ENCODE measurements at regions not wholly inside any gene's neighbourhood (a gene's known extent, or its start where the extent isn't known, plus 50 kb on each side); places are given as distances from the start of the nearest gene placed in this dataset.

GRCh38 chr5:67495072-67495471 lies 298.5 kb upstream of the CD180 start:
- Mint-ChIP-seq H3K27me3 (no peaks in the 10 kb centered on the region), H3K36me3 (ENCODE audit: low read depth) (no peaks in the 10 kb centered on the region), H3K4me3 (no peak overlapping the region), H3K27ac (no peak overlapping the region), H3K9me3 (peaks cover 10% of the 10 kb centered on the region), H3K4me1 (ENCODE audit: low read depth) (no peaks in the 10 kb centered on the region)
- intact Hi-C loops (cut with micrococcal nuclease), result loop anchor here (10.0 kb wide), 1 partner anchor 780 kb away; no protein-coding TSS in a partner anchor

- intact Hi-C loops (cut with micrococcal nuclease), result loop anchor here (10.0 kb wide), 1 partner anchor 780 kb away; no protein-coding TSS in a partner anchor
- no peaks in the 10 kb centered on the region for H3K27me3 Mint-ChIP-seq
- no peak overlapping the region for H3K4me3 Mint-ChIP-seq
- H3K27ac Mint-ChIP-seq, result no peak overlapping the region
- no peaks in the 10 kb centered on the region for H3K36me3 Mint-ChIP-seq (ENCODE audit: low read depth)
- no peaks in the 10 kb centered on the region for H3K4me1 Mint-ChIP-seq (ENCODE audit: low read depth)
- H3K9me3 Mint-ChIP-seq, result peaks cover 3% of the 10 kb centered on the region
These were observed 297.7 kb upstream of the CD180 start for GRCh38 chr5:67494186-67494855.

GRCh38 chr5:67493676-67494075 lies 297.1 kb upstream of the CD180 start:
- H3K4me3 Mint-ChIP-seq, result no peak overlapping the region
- H3K36me3 Mint-ChIP-seq (ENCODE audit: low read depth), result no peaks in the 10 kb centered on the region
- intact Hi-C loops (cut with micrococcal nuclease), result loop anchor here (10.0 kb wide), 1 partner anchor 781 kb away; no protein-coding TSS in a partner anchor
- H3K27ac Mint-ChIP-seq, result no peak overlapping the region
- H3K4me1 Mint-ChIP-seq (ENCODE audit: low read depth), result no peaks in the 10 kb centered on the region
- no peaks in the 10 kb centered on the region for H3K27me3 Mint-ChIP-seq
- H3K9me3 Mint-ChIP-seq, result no peaks in the 10 kb centered on the region

- Mint-ChIP-seq H3K4me1 (ENCODE audit: low read depth) (no peaks in the 10 kb centered on the region), H3K36me3 (ENCODE audit: low read depth) (no peaks in the 10 kb centered on the region), H3K9me3 (peaks cover under 1% of the 10 kb centered on the region), H3K4me3 (no peak overlapping the region), H3K27ac (no peak overlapping the region), H3K27me3 (no peaks in the 10 kb centered on the region)
- intact Hi-C loops (cut with micrococcal nuclease), result loop anchor here (10.0 kb wide), 1 partner anchor 784 kb away; no protein-coding TSS in a partner anchor
These were observed 294.1 kb upstream of the CD180 start for GRCh38 chr5:67490543-67491321.

- H3K4me1 Mint-ChIP-seq (ENCODE audit: low read depth), result no peaks in the 10 kb centered on the region
- no peak overlapping the region for H3K27ac Mint-ChIP-seq
- no peaks in the 10 kb centered on the region for H3K36me3 Mint-ChIP-seq (ENCODE audit: low read depth)
- H3K4me3 Mint-ChIP-seq, result no peak overlapping the region
- peaks cover 9% of the 10 kb centered on the region for H3K9me3 Mint-ChIP-seq
- no peaks in the 10 kb centered on the region for H3K27me3 Mint-ChIP-seq
- intact Hi-C loops (cut with micrococcal nuclease), result no loop called here
These were observed 292.3 kb upstream of the CD180 start for GRCh38 chr5:67488885-67489284.

- no peaks in the 10 kb centered on the region for H3K4me1 Mint-ChIP-seq (ENCODE audit: low read depth)
- no peaks in the 10 kb centered on the region for H3K27me3 Mint-ChIP-seq
- no peak overlapping the region for H3K4me3 Mint-ChIP-seq
- H3K36me3 Mint-ChIP-seq (ENCODE audit: low read depth), result no peaks in the 10 kb centered on the region
- intact Hi-C loops (cut with micrococcal nuclease), result no loop called here
- H3K27ac Mint-ChIP-seq, result no peak overlapping the region
- peaks cover 9% of the 10 kb centered on the region for H3K9me3 Mint-ChIP-seq
These were observed 291.3 kb upstream of the CD180 start for GRCh38 chr5:67487862-67488261.

- no peak overlapping the region for H3K27ac Mint-ChIP-seq
- H3K4me1 Mint-ChIP-seq (ENCODE audit: low read depth), result no peaks in the 10 kb centered on the region
- H3K36me3 Mint-ChIP-seq (ENCODE audit: low read depth), result no peaks in the 10 kb centered on the region
- H3K27me3 Mint-ChIP-seq, result no peaks in the 10 kb centered on the region
- peaks cover 9% of the 10 kb centered on the region for H3K9me3 Mint-ChIP-seq
- intact Hi-C loops (cut with micrococcal nuclease), result no loop called here
- no peak overlapping the region for H3K4me3 Mint-ChIP-seq
These were observed 286.9 kb upstream of the CD180 start for GRCh38 chr5:67483453-67484030.

GRCh38 chr5:67481362-67481761 lies 284.8 kb upstream of the CD180 start:
- peaks cover 9% of the 10 kb centered on the region for H3K9me3 Mint-ChIP-seq
- intact Hi-C loops (cut with micrococcal nuclease), result no loop called here
- H3K4me1 Mint-ChIP-seq (ENCODE audit: low read depth), result no peaks in the 10 kb centered on the region
- no peak overlapping the region for H3K27ac Mint-ChIP-seq
- H3K36me3 Mint-ChIP-seq (ENCODE audit: low read depth), result no peaks in the 10 kb centered on the region
- H3K4me3 Mint-ChIP-seq, result no peak overlapping the region
- no peaks in the 10 kb centered on the region for H3K27me3 Mint-ChIP-seq

- H3K27me3 Mint-ChIP-seq, result no peaks in the 10 kb centered on the region
These were observed 281.7 kb upstream of the CD180 start for GRCh38 chr5:67478337-67478736.

GRCh38 chr5:67476995-67477394 lies 280.4 kb upstream of the CD180 start:
- H3K4me1 Mint-ChIP-seq (ENCODE audit: low read depth), result no peaks in the 10 kb centered on the region
- no peaks in the 10 kb centered on the region for H3K36me3 Mint-ChIP-seq (ENCODE audit: low read depth)
- no peak overlapping the region for H3K4me3 Mint-ChIP-seq
- no peak overlapping the region for H3K27ac Mint-ChIP-seq
- no peaks in the 10 kb centered on the region for H3K9me3 Mint-ChIP-seq
- intact Hi-C loops (cut with micrococcal nuclease), result no loop called here
- no peaks in the 10 kb centered on the region for H3K27me3 Mint-ChIP-seq

More at GRCh38 chr5:67478337-67478736, 281.7 kb upstream of the CD180 start:
- Mint-ChIP-seq H3K4me1 (ENCODE audit: low read depth) (no peaks in the 10 kb centered on the region), H3K9me3 (no peaks in the 10 kb centered on the region), H3K4me3 (no peak overlapping the region), H3K36me3 (ENCODE audit: low read depth) (no peaks in the 10 kb centered on the region), H3K27ac (no peak overlapping the region)
- intact Hi-C loops (cut with micrococcal nuclease), result no loop called here

GRCh38 chr5:67476531-67476930 lies 279.9 kb upstream of the CD180 start:
- intact Hi-C loops (cut with micrococcal nuclease), result no loop called here
- Mint-ChIP-seq H3K27ac (no peak overlapping the region), H3K4me1 (ENCODE audit: low read depth) (no peaks in the 10 kb centered on the region), H3K9me3 (no peaks in the 10 kb centered on the region), H3K4me3 (no peak overlapping the region), H3K27me3 (no peaks in the 10 kb centered on the region), H3K36me3 (ENCODE audit: low read depth) (no peaks in the 10 kb centered on the region)

- Mint-ChIP-seq H3K4me1 (ENCODE audit: low read depth) (no peaks in the 10 kb centered on the region), H3K27me3 (no peaks in the 10 kb centered on the region), H3K36me3 (ENCODE audit: low read depth) (no peaks in the 10 kb centered on the region), H3K27ac (no peak overlapping the region), H3K9me3 (no peaks in the 10 kb centered on the region), H3K4me3 (no peak overlapping the region)
- intact Hi-C loops (cut with micrococcal nuclease), result no loop called here
These were observed 278.9 kb upstream of the CD180 start for GRCh38 chr5:67475489-67475888.

GRCh38 chr5:67474597-67475238 lies 278.1 kb upstream of the CD180 start:
- Mint-ChIP-seq H3K27me3 (no peaks in the 10 kb centered on the region), H3K4me3 (no peak overlapping the region), H3K36me3 (ENCODE audit: low read depth) (no peaks in the 10 kb centered on the region), H3K4me1 (ENCODE audit: low read depth) (no peaks in the 10 kb centered on the region), H3K9me3 (no peaks in the 10 kb centered on the region), H3K27ac (no peak overlapping the region)
- intact Hi-C loops (cut with micrococcal nuclease), result no loop called here

GRCh38 chr5:67467110-67467509 lies 270.5 kb upstream of the CD180 start:
- Mint-ChIP-seq H3K36me3 (ENCODE audit: low read depth) (no peaks in the 10 kb centered on the region), H3K27ac (no peak overlapping the region), H3K4me3 (no peak overlapping the region), H3K27me3 (no peaks in the 10 kb centered on the region), H3K9me3 (no peaks in the 10 kb centered on the region), H3K4me1 (ENCODE audit: low read depth) (no peaks in the 10 kb centered on the region)
- intact Hi-C loops (cut with micrococcal nuclease), result no loop called here
